H1 (cell line): ENCODE measurements at regions not wholly inside any gene's neighbourhood (a gene's known extent, or its start where the extent isn't known, plus 50 kb on each side); places are given as distances from the start of the nearest gene placed in this dataset.

Experiments used
- ATF2 ChIP-seq: IDR thresholded peaks from 2 replicates; pipeline ENCODE4 v1.6.1; 2012; ENCODE audit warnings: low read length, inconsistent platforms
- GABPA ChIP-seq: IDR thresholded peaks from 2 replicates; pipeline ENCODE4 v1.6.1; 2011; ENCODE audit warnings: mild to moderate bottlenecking, low read length, moderate library complexity, borderline replicate concordance; ENCODE audit not compliant: insufficient read depth
- KDM1A ChIP-seq: fragments of 200-600, 300-600 bp; sonication (generic); IDR thresholded peaks from 2 replicates; pipeline ENCODE4 v1.7.1; 2016; ENCODE audit warnings: mild to moderate bottlenecking, low read length, borderline replicate concordance
- POLR2AphosphoS5 ChIP-seq: IDR thresholded peaks from 2 replicates; pipeline ENCODE4 v1.6.1; 2011; ENCODE audit warnings: low read depth, low read length
- RFX5 ChIP-seq: IDR thresholded peaks from 2 replicates; pipeline ENCODE4 v1.6.1; 2011; ENCODE audit warnings: low read depth, low read length, improper control_type of control experiment, borderline replicate concordance
- YY1 ChIP-seq: IDR thresholded peaks from 2 replicates; pipeline ENCODE4 v1.6.1; 2011; ENCODE audit warnings: low read depth, mild to moderate bottlenecking, low read length

GRCh38 chr3:34864011-34864410 is 775.3 kb upstream of the ARPP21 start (continued):
- TF ChIP-seq ATF2 (no peak), GABPA (no peak), KDM1A (no peak), YY1 (no peak), RFX5 (no peak), POLR2AphosphoS5 (no peak)
